ENCODE measurements at regions not wholly inside any gene's neighbourhood (a gene's known extent, or its start where the extent isn't known, plus 50 kb on each side); places are given as distances from the start of the nearest gene placed in this dataset.
A peak's percentile ranks its signal among the peaks of the same experiment; 100 is the strongest.
"Not testable (repeated sequence)": the region's sequence is repeated elsewhere in the genome, so short reads cannot be mapped to it uniquely, and the experiment has no call there.

GRCh38 chr18:57957210-57957609 is 86.8 kb upstream of the NEDD4L start:
- DNase-seq (ENCODE audit: low spot score) (no peak), ATAC-seq (no peak)
- intact Hi-C loops (cut with DNase I) = no loop called here

- DNase-seq (ENCODE audit: low spot score) = no peak
- no peak for ATAC-seq
- intact Hi-C loops (cut with DNase I) = no loop called here
Measured at GRCh38 chr18:57956491-57956890, 87.5 kb upstream of the NEDD4L start.

GRCh38 chr18:57954935-57955334 is 89.1 kb upstream of the NEDD4L start:
- DNase-seq (ENCODE audit: low spot score) = no peak
- intact Hi-C loops (cut with DNase I) = no loop called here
- no peak for ATAC-seq

- ATAC-seq (no peak), DNase-seq (ENCODE audit: low spot score) (no peak)
- intact Hi-C loops (cut with DNase I) = no loop called here
Measured at GRCh38 chr18:57953883-57954282, 90.1 kb upstream of the NEDD4L start.

GRCh38 chr18:57951999-57952774 is 91.8 kb upstream of the NEDD4L start:
- DNase-seq (ENCODE audit: low spot score) (no peak), ATAC-seq (peak; percentile 94)
- intact Hi-C loops (cut with DNase I) = no loop called here

- ATAC-seq = no peak
- intact Hi-C loops (cut with DNase I) = no loop called here
- no peak for DNase-seq (ENCODE audit: low spot score)
Measured at GRCh38 chr18:57951117-57951796, 92.8 kb upstream of the NEDD4L start.

GRCh38 chr18:57950542-57950941 is 93.5 kb upstream of the NEDD4L start:
- DNase-seq (ENCODE audit: low spot score) (no peak), ATAC-seq (no peak)
- intact Hi-C loops (cut with DNase I) = no loop called here

GRCh38 chr18:57949335-57949734 is 94.7 kb upstream of the NEDD4L start:
- ATAC-seq; intact Hi-C loops (cut with DNase I); DNase-seq (ENCODE audit: low spot score): not testable (repeated sequence)

GRCh38 chr18:57947117-57947516 is 96.9 kb upstream of the NEDD4L start:
- no peak for ATAC-seq
- DNase-seq (ENCODE audit: low spot score) = no peak
- intact Hi-C loops (cut with DNase I) = no loop called here

GRCh38 chr18:57943723-57944122 is 100.3 kb upstream of the NEDD4L start:
- ATAC-seq = no peak

GRCh38 chr18:57942493-57942892 is 101.5 kb upstream of the NEDD4L start:
- DNase-seq (ENCODE audit: low spot score) (no peak), ATAC-seq (no peak)
- intact Hi-C loops (cut with DNase I) = no loop called here

More at GRCh38 chr18:57943723-57944122, 100.3 kb upstream of the NEDD4L start:
- DNase-seq (ENCODE audit: low spot score) = no peak
- intact Hi-C loops (cut with DNase I) = no loop called here

GRCh38 chr18:57941841-57942489 is 102.1 kb upstream of the NEDD4L start:
- intact Hi-C loops (cut with DNase I) = no loop called here
- no peak for DNase-seq (ENCODE audit: low spot score)
- ATAC-seq = no peak

- intact Hi-C loops (cut with DNase I) = no loop called here
- no peak for ATAC-seq
- no peak for DNase-seq (ENCODE audit: low spot score)
Measured at GRCh38 chr18:57940166-57940660, 103.8 kb upstream of the NEDD4L start.

- ATAC-seq; DNase-seq (ENCODE audit: low spot score); intact Hi-C loops (cut with DNase I): not testable (repeated sequence)
Measured at GRCh38 chr18:57934375-57934774, 109.7 kb upstream of the NEDD4L start.

- ATAC-seq (no peak), DNase-seq (ENCODE audit: low spot score) (no peak)
- intact Hi-C loops (cut with DNase I) = no loop called here
Measured at GRCh38 chr18:57931038-57931437, 113.0 kb upstream of the NEDD4L start.

- DNase-seq (ENCODE audit: low spot score) = no peak
- intact Hi-C loops (cut with DNase I) = no loop called here
- no peak for ATAC-seq
Measured at GRCh38 chr18:57930476-57930875, 113.5 kb upstream of the NEDD4L start.

- intact Hi-C loops (cut with DNase I) = no loop called here
- DNase-seq (ENCODE audit: low spot score) (no peak), ATAC-seq (no peak)
Measured at GRCh38 chr18:57929922-57930321, 114.1 kb upstream of the NEDD4L start.

GRCh38 chr18:57928466-57928865 is 115.6 kb upstream of the NEDD4L start:
- no peak for ATAC-seq
- intact Hi-C loops (cut with DNase I) = no loop called here
- DNase-seq (ENCODE audit: low spot score) = no peak

GRCh38 chr18:57927511-57927910 is 116.5 kb upstream of the NEDD4L start:
- intact Hi-C loops (cut with DNase I) = no loop called here
- ATAC-seq (no peak), DNase-seq (ENCODE audit: low spot score) (no peak)

GRCh38 chr18:57925706-57926105 is 118.3 kb upstream of the NEDD4L start:
- DNase-seq (ENCODE audit: low spot score) = no peak
- no peak for ATAC-seq
- intact Hi-C loops (cut with DNase I) = no loop called here
